ENCODE measurements at regions not wholly inside any gene's neighbourhood (a gene's known extent, or its start where the extent isn't known, plus 50 kb on each side); places are given as distances from the start of the nearest gene placed in this dataset.

- H3K4ac ChIP-seq (replicated peaks; ENCODE audit: insufficient read length, low read depth, low read length), result no peak overlapping the region
- H3K56ac ChIP-seq (replicated peaks; ENCODE audit: insufficient read length, low read depth, low read length), result no peak overlapping the region
- H2AK5ac ChIP-seq (ENCODE audit: low read depth, low read length), result no peak overlapping the region
- no peaks in the 10 kb centered on the region for H4K20me1 ChIP-seq (replicated peaks in 1 of 2; ENCODE audit: control insufficient read depth in 1 of 2, insufficient read depth in 2 of 2, low read length in 2 of 2)
- H3K4me2 ChIP-seq (ENCODE audit: insufficient read depth in 1 of 2, low read depth in 2 of 2, low read length in 2 of 2), result no peak overlapping the region
- H3K14ac ChIP-seq (ENCODE audit: insufficient read length), result no peak overlapping the region
- H3K79me1 ChIP-seq (ENCODE audit: low read depth, low read length), result no peaks in the 10 kb centered on the region
- no peak overlapping the region for H4K8ac ChIP-seq (ENCODE audit: extremely low read depth, insufficient read depth, low read length)
- POLR2A ChIA-PET (ENCODE audit: partially characterized antibody), result no interaction called here
- no peak for FAIRE-seq
- no peak overlapping the region for H3K4me3 ChIP-seq (ENCODE audit: extremely low read depth in 1 of 4, insufficient read depth in 2 of 4, low read depth in 3 of 4, low read length in 4 of 4)
- H3K9me3 ChIP-seq (ENCODE audit: insufficient read depth in 2 of 2, low read depth in 1 of 2, low read length in 1 of 2), result no peaks in the 10 kb centered on the region
- H3K9ac ChIP-seq (replicated peaks in 1 of 4; ENCODE audit: extremely low read depth in 1 of 4, low read depth in 3 of 4, low read length in 3 of 4), result no peak overlapping the region
- no peak overlapping the region for H3K18ac ChIP-seq (ENCODE audit: extremely low read depth, low read length)
- H3K23me2 ChIP-seq (ENCODE audit: low read depth, low read length), result no peaks in the 10 kb centered on the region
- no peak overlapping the region for H2BK12ac ChIP-seq (ENCODE audit: low read depth, low read length)
- no peak overlapping the region for H3K23ac ChIP-seq (ENCODE audit: insufficient read length)
- H3K36me3 ChIP-seq (ENCODE audit: control insufficient read depth in 2 of 4, insufficient read depth in 4 of 4, low read length in 3 of 4), result no peaks in the 10 kb centered on the region
- H3K4me1 ChIP-seq (replicated peaks in 1 of 4; ENCODE audit: control insufficient read depth in 3 of 4, insufficient read depth in 4 of 4, low read length in 3 of 4), result no peaks in the 10 kb centered on the region
- no peak overlapping the region for H2BK20ac ChIP-seq (ENCODE audit: low read length)
- no peak overlapping the region for H2BK120ac ChIP-seq (replicated peaks; ENCODE audit: low read depth, low read length)
- no peak for TF ChIP-seq SP4 (IDR thresholded peaks at IDR 0.05; ENCODE audit: low read length)
- TF ChIP-seq SAP30 (IDR thresholded peaks at IDR 0.05; ENCODE audit: insufficient read depth, insufficient replicate concordance, low read length), result no peak
- no peak for TF ChIP-seq ZNF274 (IDR thresholded peaks at IDR 0.05; ENCODE audit: borderline replicate concordance, extremely low read depth, low read length)
- no peak for TF ChIP-seq TEAD4 (IDR thresholded peaks at IDR 0.05; ENCODE audit: low read depth, low read length)
- TF ChIP-seq SP1 (IDR thresholded peaks at IDR 0.05; ENCODE audit: low read depth, low read length), result no peak
- no peak for TF ChIP-seq EGR1 (IDR thresholded peaks at IDR 0.05; ENCODE audit: borderline replicate concordance, low read depth, low read length)
- TF ChIP-seq TBP (IDR thresholded peaks at IDR 0.05; ENCODE audit: low read depth, low read length), result no peak
- TF ChIP-seq HDAC6 (IDR thresholded peaks at IDR 0.05; ENCODE audit: low read depth, low read length), result no peak
- TF ChIP-seq JUN (IDR thresholded peaks at IDR 0.05; ENCODE audit: low read depth, low read length), result no peak
- no peak for TF ChIP-seq SIRT6 (IDR thresholded peaks at IDR 0.05; ENCODE audit: low read length)
- TF ChIP-seq RXRA (IDR thresholded peaks at IDR 0.05; ENCODE audit: insufficient read depth, low read depth, low read length), result no peak
- no peak for TF ChIP-seq CTCF (IDR thresholded peaks at IDR 0.05; ENCODE audit: control extremely low read depth in 1 of 3, insufficient read depth in 1 of 3, low read depth in 1 of 3, low read length in 3 of 3)
- no peak for TF ChIP-seq POLR2A (IDR thresholded peaks at IDR 0.05; ENCODE audit: control extremely low read depth in 1 of 2, low read depth in 2 of 2, low read length in 2 of 2)
- no peak for TF ChIP-seq PHF8 (conservative IDR thresholded peaks at IDR 0.05; ENCODE audit: low read depth, low read length)
- no peak overlapping the region for H4K91ac ChIP-seq (replicated peaks; ENCODE audit: insufficient read length, low read length)
- no peak for DNase-seq (ENCODE audit: low read depth in 1 of 2, low spot score in 2 of 2)
- H3K79me2 ChIP-seq (ENCODE audit: control insufficient read depth in 1 of 2, insufficient read depth in 2 of 2, low read length in 2 of 2), result no peaks in the 10 kb centered on the region
- H2AFZ ChIP-seq (ENCODE audit: low read length), result no peak overlapping the region
- H2BK5ac ChIP-seq (ENCODE audit: low read depth, low read length), result no peak overlapping the region
- H3K27ac ChIP-seq (ENCODE audit: low read depth, low read length), result no peak overlapping the region
- CTCF ChIA-PET (ENCODE audit: partially characterized antibody), result no interaction called here
- no peaks in the 10 kb centered on the region for H3K27me3 ChIP-seq (replicated peaks in 1 of 4; ENCODE audit: control insufficient read depth in 3 of 4, extremely low read depth in 1 of 4, insufficient read depth in 3 of 4, low read length in 3 of 4)
- no peak overlapping the region for H2BK15ac ChIP-seq (ENCODE audit: low read length)
- no peak overlapping the region for H4K5ac ChIP-seq (ENCODE audit: insufficient read length, low read depth, low read length)
Measured at GRCh38 chr2:59622599-59623308, 930.7 kb downstream of the BCL11A start.
